Right lung (tissue), 2 donors: ENCODE measurements at regions not wholly inside any gene's neighbourhood (a gene's known extent, or its start where the extent isn't known, plus 50 kb on each side); places are given as distances from the start of the nearest gene placed in this dataset.

Experiments
- DNase-seq, 2 donors: peaks; one replicate each; pipeline ENCODE4 v3.0.0-alpha.2; 2013

DNA sequence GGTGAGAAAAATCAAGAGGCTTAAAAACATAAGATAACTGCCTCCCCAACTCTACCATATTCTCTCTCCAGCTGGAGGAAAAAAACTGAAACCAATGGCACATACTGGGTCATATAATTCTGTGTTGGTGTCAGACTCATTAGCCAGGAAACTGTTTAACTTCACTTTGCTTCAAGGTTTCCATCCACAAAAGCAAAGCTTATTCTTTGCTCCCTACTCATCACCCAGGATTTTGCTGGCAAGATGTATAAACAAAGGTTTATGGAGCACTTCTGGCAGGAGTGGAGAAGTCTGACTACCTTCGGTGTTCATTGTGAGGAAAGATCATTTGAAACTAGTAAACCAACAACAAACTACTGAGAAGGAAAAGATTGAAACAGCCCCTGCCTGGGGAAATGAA lies 197.5 kb upstream of the SERP2 start:
- no peak for DNase-seq

- no peak for DNase-seq
These were observed 192.6 kb upstream of the SERP2 start for GRCh38 chr13:44180876-44181536.

- DNase-seq: no peak
These were observed 191.7 kb upstream of the SERP2 start for GRCh38 chr13:44181931-44182330.

DNA sequence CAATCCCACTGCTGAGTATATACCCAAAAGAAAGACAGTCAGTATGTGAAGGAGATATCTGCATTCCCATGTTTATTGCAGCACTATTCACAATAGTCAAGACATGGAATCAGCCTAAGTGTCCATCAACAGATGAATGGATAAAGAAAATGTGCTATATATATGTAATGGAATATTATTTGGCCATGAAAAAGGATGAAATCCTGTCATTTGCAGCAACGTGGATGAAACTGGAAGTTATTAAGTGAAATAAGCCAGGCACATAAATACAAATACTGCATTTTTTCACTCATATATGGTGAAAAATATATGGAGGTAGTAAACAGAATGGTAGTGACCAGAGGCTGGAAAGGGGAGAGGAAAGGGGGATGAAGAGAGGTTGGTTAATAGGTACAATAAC lies 188.9 kb upstream of the SERP2 start:
- DNase-seq: no peak

GRCh38 chr13:44188257-44188656 lies 185.4 kb upstream of the SERP2 start:
- DNase-seq: no peak

- DNase-seq: no peak
These were observed 184.5 kb upstream of the SERP2 start for GRCh38 chr13:44189085-44189484.

DNA sequence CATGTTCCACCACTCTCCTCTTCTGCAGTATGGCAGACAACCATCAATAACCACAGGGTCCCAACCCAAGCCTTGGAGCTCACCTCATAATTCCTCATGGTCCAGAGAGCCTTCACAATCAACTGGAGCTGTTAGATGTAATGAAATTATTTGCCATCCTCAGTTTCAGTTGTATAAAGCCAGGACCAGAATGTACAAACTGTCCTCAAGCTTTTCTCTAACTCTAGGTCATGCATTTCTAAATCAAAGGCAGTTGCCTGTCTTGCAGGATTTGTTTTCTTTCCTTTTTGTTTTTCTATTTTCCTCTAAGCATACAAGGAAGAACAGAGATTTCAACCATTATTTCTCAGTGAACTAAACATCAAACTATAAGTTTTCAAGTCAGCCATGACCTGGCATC lies 182.5 kb upstream of the SERP2 start:
- no peak for DNase-seq

DNA sequence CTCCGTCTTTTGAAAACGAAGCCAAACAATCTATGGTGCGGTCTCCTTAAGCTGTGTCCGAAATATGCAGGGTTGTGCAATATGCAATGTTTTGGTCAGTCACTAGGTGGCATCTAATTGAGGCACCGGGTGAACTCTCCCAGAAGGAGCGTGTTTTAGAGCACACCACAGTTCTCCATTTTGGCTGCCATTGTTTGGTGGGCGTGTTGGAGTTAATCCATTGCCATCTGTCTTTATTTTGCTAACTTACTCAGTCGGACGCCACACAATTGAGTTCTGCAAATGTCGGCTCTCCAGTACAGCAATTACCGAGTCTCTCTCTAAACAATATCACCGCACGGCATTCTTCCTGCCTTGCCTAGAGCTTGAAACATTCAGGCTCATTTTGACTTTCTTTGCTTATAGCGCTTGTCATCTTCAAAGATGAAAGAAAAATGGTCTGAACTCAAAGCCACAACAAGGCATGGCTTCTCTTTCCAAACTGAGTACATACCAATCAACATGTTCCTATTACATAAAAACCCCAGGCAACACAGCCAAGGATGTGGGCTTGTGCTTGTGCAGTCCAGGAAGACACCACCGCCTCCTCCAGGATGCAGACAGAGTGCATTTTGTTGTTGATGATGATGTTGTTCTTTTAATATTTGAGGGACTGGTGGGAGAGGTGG lies 182.0 kb upstream of the SERP2 start:
- DNase-seq: peak; percentile 47 to 63

DNA sequence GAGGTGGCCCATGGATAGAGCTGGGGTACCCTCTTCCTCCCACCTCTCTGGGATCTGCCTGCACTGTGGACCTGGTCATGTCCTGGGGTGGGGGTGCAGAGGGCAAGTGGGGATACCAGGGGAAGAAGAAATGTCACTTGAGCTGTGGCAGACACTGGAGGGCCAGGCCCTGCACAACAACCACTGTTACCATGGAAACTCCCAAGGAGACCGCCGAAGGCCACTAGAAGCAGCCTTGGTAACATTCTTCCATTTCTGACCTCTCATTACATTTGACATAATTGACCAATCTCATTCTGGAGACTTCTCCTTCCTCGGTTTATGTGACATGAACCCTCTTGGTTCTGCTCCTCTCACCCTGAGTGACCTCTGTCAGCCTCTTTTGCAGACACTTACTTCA lies 179.9 kb upstream of the SERP2 start:
- DNase-seq: no peak

DNA sequence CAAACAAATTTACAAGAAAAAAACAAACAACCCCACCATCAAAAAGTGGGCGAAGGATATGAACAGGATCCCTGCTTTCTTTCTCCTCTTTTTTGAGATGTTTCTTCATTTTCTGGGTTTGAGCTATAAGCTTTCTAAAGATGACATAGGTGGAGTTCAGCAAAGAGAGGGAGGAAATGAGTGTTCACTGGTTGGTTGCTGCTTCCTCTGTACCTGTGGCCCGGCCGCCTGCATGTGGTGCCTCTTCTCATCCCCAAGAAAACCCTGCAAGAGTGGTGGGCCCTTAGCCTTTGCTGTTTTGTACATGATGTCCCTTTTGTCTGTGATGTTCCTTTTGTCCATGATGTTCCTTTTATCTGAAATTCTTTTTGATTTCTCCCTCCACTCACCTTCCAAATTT lies 178.4 kb upstream of the SERP2 start:
- DNase-seq: no peak

DNA sequence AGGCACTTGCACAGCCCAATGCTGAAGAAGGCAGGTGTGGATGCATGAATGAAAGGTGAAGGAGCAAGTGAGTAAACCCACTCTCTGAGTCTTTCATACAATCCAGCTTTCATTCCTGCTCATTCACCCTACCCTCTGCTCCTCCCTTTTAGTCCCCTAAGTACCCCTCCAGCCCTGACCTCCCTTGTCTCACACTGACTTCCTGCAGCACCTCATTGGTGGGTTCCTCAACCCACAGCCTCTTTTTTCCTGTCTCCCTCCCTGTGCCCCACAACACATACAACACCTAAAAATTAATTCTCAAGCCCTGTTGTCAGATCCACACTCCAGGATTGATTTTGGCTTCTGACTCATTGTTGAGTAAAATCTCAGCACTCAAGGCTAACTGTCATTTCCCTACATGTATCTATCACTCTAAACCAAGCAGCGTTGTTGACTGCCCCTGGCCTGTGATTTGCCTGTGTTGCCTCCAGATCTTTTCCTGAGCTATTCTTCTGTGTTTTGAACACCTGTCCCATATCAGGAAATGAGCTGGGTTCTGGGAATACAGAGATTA lies 177.3 kb upstream of the SERP2 start:
- DNase-seq: no peak

- no peak for DNase-seq
These were observed 175.5 kb upstream of the SERP2 start for GRCh38 chr13:44197791-44198770.

- no peak for DNase-seq
These were observed 174.8 kb upstream of the SERP2 start for GRCh38 chr13:44198826-44199225.

DNA sequence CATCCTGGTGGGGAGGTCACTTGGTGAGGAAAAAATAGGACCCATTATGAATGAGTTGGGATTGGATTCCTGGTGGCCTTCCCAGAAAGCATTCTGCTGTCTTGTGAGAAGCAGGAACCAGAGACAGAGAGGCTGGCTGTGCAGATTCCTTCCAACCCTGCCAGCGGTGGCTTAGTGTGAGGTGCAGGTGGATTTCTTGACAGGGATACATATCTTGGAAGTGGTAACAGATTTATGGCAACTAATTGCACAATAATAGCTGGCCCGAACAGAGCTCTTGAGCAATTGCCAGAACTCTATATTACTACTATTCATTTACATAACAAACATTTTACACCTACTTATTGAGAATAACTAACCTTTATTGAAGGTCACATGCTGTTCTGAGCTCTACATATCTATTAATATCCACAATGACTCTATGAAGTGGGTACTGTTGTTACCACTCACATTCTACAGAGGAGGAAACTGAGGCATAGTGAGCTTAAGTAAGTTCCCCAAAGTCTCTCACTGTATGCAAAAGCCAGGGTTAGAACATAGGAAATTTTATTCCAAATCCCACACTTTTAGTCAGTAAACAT lies 173.9 kb upstream of the SERP2 start:
- peak in 1 of 2 donors; percentile 19 for DNase-seq

- DNase-seq: no peak
These were observed 167.2 kb upstream of the SERP2 start for GRCh38 chr13:44206434-44206833.

GRCh38 chr13:44207476-44207875 lies 166.1 kb upstream of the SERP2 start:
- no peak for DNase-seq

- no peak for DNase-seq
These were observed 163.1 kb upstream of the SERP2 start for GRCh38 chr13:44210525-44210924.

- no peak for DNase-seq
These were observed 162.3 kb upstream of the SERP2 start for GRCh38 chr13:44211286-44211685.

- DNase-seq: no peak
These were observed 161.8 kb upstream of the SERP2 start for GRCh38 chr13:44211704-44212346.

GRCh38 chr13:44212633-44213396 lies 160.8 kb upstream of the SERP2 start:
- DNase-seq: no peak
